ENCODE measurements at regions not wholly inside any gene's neighbourhood (a gene's known extent, or its start where the extent isn't known, plus 50 kb on each side); places are given as distances from the start of the nearest gene placed in this dataset.

GRCh38 chr12:13455778-13456144 lies 259.2 kb downstream of the EMP1 start:
- TF ChIP-seq CTCF (IDR thresholded peaks at IDR 0.05; ENCODE audit: low read depth, low read length, missing input control): no peak
- TF ChIP-seq REST (IDR thresholded peaks at IDR 0.05): no peak
- no peak for TF ChIP-seq MAX (IDR thresholded peaks at IDR 0.05)
- TF ChIP-seq RAD21 (IDR thresholded peaks at IDR 0.05): no peak
- TF ChIP-seq EGR1 (IDR thresholded peaks at IDR 0.05; ENCODE audit: low read depth in 2 of 2): no peak
- TF ChIP-seq HNF4A (conservative IDR thresholded peaks at IDR 0.05): no peak
- TF ChIP-seq SP1 (IDR thresholded peaks at IDR 0.05): no peak
- TF ChIP-seq HNF4G (IDR thresholded peaks at IDR 0.05): no peak
- TF ChIP-seq GABPA (IDR thresholded peaks at IDR 0.05 in 1 of 2, conservative IDR thresholded peaks at IDR 0.05 in 1 of 2): no peak
- TF ChIP-seq ZBTB33 (IDR thresholded peaks at IDR 0.05): no peak
- TF ChIP-seq ATF3 (IDR thresholded peaks at IDR 0.05): no peak
- no peak for TF ChIP-seq JUND (IDR thresholded peaks at IDR 0.05)
- TF ChIP-seq YY1 (IDR thresholded peaks at IDR 0.05): no peak

Data from liver (tissue), 3 donors.